Neural progenitor cell (in vitro differentiated cells): ENCODE measurements at regions not wholly inside any gene's neighbourhood (a gene's known extent, or its start where the extent isn't known, plus 50 kb on each side); places are given as distances from the start of the nearest gene placed in this dataset.

Experiments
- DNase-seq: peaks from one replicate; pipeline ENCODE4 v3.0.0-alpha.2; 2016; ENCODE audit warnings: low spot score
- H2AFZ ChIP-seq: fragments of 200-600 bp; sonication (generic); replicated peaks from 2 replicates; pipeline ENCODE4 v1.6.1; 2016; ENCODE audit warnings: antibody characterized with exemption
- H3F3A ChIP-seq: fragments of 200-600 bp; sonication (generic); 2 replicates; pipeline ENCODE4 v1.6.1; 2016; ENCODE audit warnings: antibody characterized with exemption, low read depth
- H3K27ac ChIP-seq: fragments of 200-600 bp; sonication (generic); 2 replicates; pipeline ENCODE4 v1.5.1; 2016; ENCODE audit warnings: mild to moderate bottlenecking
- H3K27me3 ChIP-seq: fragments of 200-600 bp; sonication (generic); 2 replicates; pipeline ENCODE4 v1.6.1; 2016; ENCODE audit warnings: mild to moderate bottlenecking, moderate library complexity
- H3K36me3 ChIP-seq: fragments of 200-600 bp; sonication (generic); 2 replicates; pipeline ENCODE4 v1.5.1; 2016
- H3K4me1 ChIP-seq: fragments of 200-600 bp; sonication (generic); 2 replicates; pipeline ENCODE4 v1.6.1; 2016; ENCODE audit warnings: mixed run types
- H3K4me2 ChIP-seq: fragments of 200-600 bp; sonication (generic); 2 replicates; pipeline ENCODE4 v1.6.1; 2016
- H3K4me3 ChIP-seq: fragments of 200-600 bp; sonication (generic); 2 replicates; pipeline ENCODE4 v1.5.1; 2016
- H3K79me2 ChIP-seq: fragments of 200-600 bp; sonication (generic); 2 replicates; pipeline ENCODE4 v1.6.1; 2016; ENCODE audit warnings: low read depth
- H3K9ac ChIP-seq: fragments of 200-600 bp; sonication (generic); 2 replicates; pipeline ENCODE4 v1.6.1; 2016
- H3K9me3 ChIP-seq: fragments of 200-600 bp; sonication (generic); 2 replicates; pipeline ENCODE4 v1.5.1; 2016; ENCODE audit warnings: low read depth
- H4K20me1 ChIP-seq: fragments of 200-600 bp; sonication (generic); 2 replicates; pipeline ENCODE4 v1.6.1; 2016; ENCODE audit warnings: low read depth
- H3K27ac Mint-ChIP-seq: 3 replicates; pipeline ENCODE4 v1.8.0; 2021; ENCODE audit warnings: mixed read lengths
- H3K27me3 Mint-ChIP-seq: 2 replicates; pipeline ENCODE4 v1.8.0; 2022; ENCODE audit warnings: low read depth, mild to moderate bottlenecking, inconsistent platforms, moderate library complexity, mixed read lengths; ENCODE audit not compliant: insufficient read depth
- H3K36me3 Mint-ChIP-seq: 3 replicates; pipeline ENCODE4 v1.8.0; 2021; ENCODE audit warnings: mixed read lengths
- H3K4me1 Mint-ChIP-seq: 3 replicates; pipeline ENCODE4 v1.8.0; 2021; ENCODE audit warnings: mixed read lengths
- H3K4me3 Mint-ChIP-seq: 3 replicates; pipeline ENCODE4 v1.8.0; 2021; ENCODE audit warnings: mild to moderate bottlenecking, moderate library complexity, mixed read lengths
- H3K9me3 Mint-ChIP-seq: 3 replicates; pipeline ENCODE4 v1.8.0; 2020; ENCODE audit warnings: mixed read lengths
- EZH2 ChIP-seq: fragments of 200-600 bp; sonication (generic); IDR thresholded peaks from 2 replicates; pipeline ENCODE4 v1.6.1; 2017; ENCODE audit warnings: antibody characterized with exemption, mild to moderate bottlenecking, moderate library complexity
- EZH2phosphoT487 ChIP-seq: fragments of 200-600 bp; sonication (generic); IDR thresholded peaks from 2 replicates; pipeline ENCODE4 v1.6.1; 2017; ENCODE audit warnings: antibody characterized with exemption
- TF ChIP-seq, protein P1 (sequence below): fragments of 200-600 bp; sonication (generic); IDR thresholded peaks from 2 replicates; pipeline ENCODE4 v1.5.1; 2017; ENCODE audit warnings: antibody characterized with exemption, mild to moderate bottlenecking

DNA sequence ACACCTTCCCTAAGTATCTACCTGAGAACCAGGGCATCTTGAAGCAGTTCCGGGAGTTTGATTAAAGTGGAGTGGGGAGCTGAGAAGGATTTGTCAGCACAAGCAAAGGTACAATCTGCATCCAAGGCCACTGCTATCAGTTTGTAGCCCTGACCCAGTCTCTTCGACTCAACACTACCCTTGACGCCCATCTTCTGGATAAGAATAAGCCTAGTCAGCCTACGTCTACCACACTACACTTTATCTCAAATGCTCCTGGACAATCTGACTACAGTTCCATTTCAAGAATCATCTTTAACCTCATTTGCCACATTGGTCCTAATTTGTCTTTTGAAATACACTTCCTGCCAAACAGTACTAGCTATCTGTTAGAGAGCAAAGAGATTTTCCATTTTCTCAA, 134.1 kb upstream of the C1GALT1 start:
- no peak for DNase-seq
- Histone ChIP-seq H3K27me3 (no peaks in the 10 kb centered on the region), H4K20me1 (no peaks in the 10 kb centered on the region), H3K9ac (no peak overlapping the region), H3F3A (no peaks in the 10 kb centered on the region), H3K4me1 (no peaks in the 10 kb centered on the region), H3K9me3 (no peaks in the 10 kb centered on the region), H3K27ac (no peak overlapping the region), H3K4me3 (no peak overlapping the region), H2AFZ (no peak overlapping the region), H3K4me2 (no peak overlapping the region), H3K36me3 (no peaks in the 10 kb centered on the region), H3K79me2 (no peaks in the 10 kb centered on the region)
- Mint-ChIP-seq H3K27ac (no peak overlapping the region), H3K27me3 (no peaks in the 10 kb centered on the region), H3K4me1 (no peaks in the 10 kb centered on the region), H3K9me3 (no peaks in the 10 kb centered on the region), H3K36me3 (no peaks in the 10 kb centered on the region), H3K4me3 (no peak overlapping the region)
- no peak for TF ChIP-seq EZH2

DNA sequence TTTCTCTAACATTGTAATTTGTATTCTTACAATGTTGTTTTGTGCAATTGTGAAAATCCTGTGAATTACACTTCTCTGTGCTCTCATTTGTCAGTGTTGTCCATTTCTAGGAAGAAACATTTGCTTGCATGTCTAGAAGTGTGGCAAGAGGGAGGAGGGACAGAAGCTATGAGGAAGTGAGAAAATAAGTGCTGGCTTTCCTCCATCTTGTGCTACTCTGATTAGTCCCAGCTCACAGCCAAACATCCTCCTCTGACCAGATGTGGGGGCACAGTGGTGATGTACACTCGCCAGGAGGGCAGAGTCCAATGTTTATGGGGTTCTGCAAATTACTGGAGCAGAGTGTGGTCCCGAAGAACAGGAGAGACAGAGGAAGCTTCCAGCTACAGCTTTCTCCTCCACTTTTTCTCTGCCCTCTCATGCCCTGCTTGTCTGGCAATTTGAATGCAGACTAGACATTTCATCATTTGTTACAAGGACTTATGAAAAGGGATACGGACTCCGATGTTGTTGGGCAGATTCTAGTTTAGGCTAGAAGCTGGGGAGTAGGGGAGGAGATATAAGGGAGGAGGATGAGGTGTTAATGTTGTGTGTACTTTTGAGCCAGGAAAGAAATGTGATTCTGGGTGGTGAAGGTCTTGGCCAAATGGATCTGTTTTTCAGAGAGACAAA, 131.0 kb upstream of the C1GALT1 start:
- H3F3A ChIP-seq = no peaks in the 10 kb centered on the region
- H3K79me2 ChIP-seq = no peaks in the 10 kb centered on the region
- Mint-ChIP-seq H3K4me3 (no peak overlapping the region), H3K9me3 (no peaks in the 10 kb centered on the region), H3K36me3 (no peaks in the 10 kb centered on the region), H3K4me1 (no peaks in the 10 kb centered on the region), H3K27ac (no peak overlapping the region), H3K27me3 (peaks cover 2% of the 10 kb centered on the region)
- H3K27me3 ChIP-seq = no peaks in the 10 kb centered on the region
- no peak for TF ChIP-seq EZH2phosphoT487
- TF ChIP-seq, protein P1, sequence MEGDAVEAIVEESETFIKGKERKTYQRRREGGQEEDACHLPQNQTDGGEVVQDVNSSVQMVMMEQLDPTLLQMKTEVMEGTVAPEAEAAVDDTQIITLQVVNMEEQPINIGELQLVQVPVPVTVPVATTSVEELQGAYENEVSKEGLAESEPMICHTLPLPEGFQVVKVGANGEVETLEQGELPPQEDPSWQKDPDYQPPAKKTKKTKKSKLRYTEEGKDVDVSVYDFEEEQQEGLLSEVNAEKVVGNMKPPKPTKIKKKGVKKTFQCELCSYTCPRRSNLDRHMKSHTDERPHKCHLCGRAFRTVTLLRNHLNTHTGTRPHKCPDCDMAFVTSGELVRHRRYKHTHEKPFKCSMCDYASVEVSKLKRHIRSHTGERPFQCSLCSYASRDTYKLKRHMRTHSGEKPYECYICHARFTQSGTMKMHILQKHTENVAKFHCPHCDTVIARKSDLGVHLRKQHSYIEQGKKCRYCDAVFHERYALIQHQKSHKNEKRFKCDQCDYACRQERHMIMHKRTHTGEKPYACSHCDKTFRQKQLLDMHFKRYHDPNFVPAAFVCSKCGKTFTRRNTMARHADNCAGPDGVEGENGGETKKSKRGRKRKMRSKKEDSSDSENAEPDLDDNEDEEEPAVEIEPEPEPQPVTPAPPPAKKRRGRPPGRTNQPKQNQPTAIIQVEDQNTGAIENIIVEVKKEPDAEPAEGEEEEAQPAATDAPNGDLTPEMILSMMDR = no peak
- no peak for TF ChIP-seq EZH2
- no peak overlapping the region for H3K4me2 ChIP-seq
- H3K4me1 ChIP-seq = no peaks in the 10 kb centered on the region
- no peak overlapping the region for H3K4me3 ChIP-seq
- H4K20me1 ChIP-seq = no peaks in the 10 kb centered on the region
- no peak overlapping the region for H3K9ac ChIP-seq
- no peaks in the 10 kb centered on the region for H3K9me3 ChIP-seq
- H3K36me3 ChIP-seq = no peaks in the 10 kb centered on the region
- H3K27ac ChIP-seq = no peak overlapping the region
- no peak for DNase-seq
- no peak overlapping the region for H2AFZ ChIP-seq

DNA sequence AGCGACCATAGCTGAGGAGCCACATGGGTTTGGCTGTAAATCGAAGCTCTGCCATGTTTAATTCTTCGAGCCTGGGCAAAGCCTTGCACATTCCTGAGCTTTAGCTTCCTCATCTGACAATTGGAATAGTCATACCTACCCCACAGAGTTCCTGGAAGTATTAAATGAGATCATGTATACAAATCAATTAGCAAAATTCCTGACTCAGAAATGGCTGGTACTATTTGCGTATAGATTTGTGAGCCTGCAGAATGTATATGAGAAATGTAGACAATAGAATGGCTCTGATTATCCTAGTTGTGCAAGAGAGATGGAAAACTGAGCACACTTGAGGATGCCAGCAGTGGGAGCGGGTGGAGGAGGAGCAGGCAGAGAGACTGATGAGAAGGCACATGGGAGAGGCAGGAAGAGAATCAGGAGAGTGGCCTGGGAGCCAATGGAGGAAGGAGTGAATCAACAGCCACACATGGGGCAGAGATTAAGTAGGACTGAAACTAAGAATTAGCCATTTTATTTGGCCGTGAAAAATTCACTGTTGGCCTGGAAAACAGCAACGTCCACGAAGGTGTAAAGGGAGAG, 128.0 kb upstream of the C1GALT1 start:
- no peak overlapping the region for H2AFZ ChIP-seq
- no peaks in the 10 kb centered on the region for H3K27me3 ChIP-seq
- no peaks in the 10 kb centered on the region for H3K9me3 Mint-ChIP-seq
- no peaks in the 10 kb centered on the region for H3K4me1 Mint-ChIP-seq
- H3K36me3 Mint-ChIP-seq = no peaks in the 10 kb centered on the region
- no peak overlapping the region for H3K27ac ChIP-seq
- DNase-seq = no peak
- H3K4me3 ChIP-seq = no peak overlapping the region
- H3K4me3 Mint-ChIP-seq = no peak overlapping the region
- peaks cover 2% of the 10 kb centered on the region for H3K27me3 Mint-ChIP-seq
- no peak overlapping the region for H3K9ac ChIP-seq
- no peaks in the 10 kb centered on the region for H4K20me1 ChIP-seq
- no peak overlapping the region for H3K27ac Mint-ChIP-seq
- H3K4me1 ChIP-seq = no peaks in the 10 kb centered on the region
- no peaks in the 10 kb centered on the region for H3K9me3 ChIP-seq
- TF ChIP-seq EZH2 (no peak), EZH2phosphoT487 (no peak)
- TF ChIP-seq, protein P1 = no peak
- H3K36me3 ChIP-seq = no peaks in the 10 kb centered on the region
- H3K4me2 ChIP-seq = no peak overlapping the region
- no peaks in the 10 kb centered on the region for H3F3A ChIP-seq
- H3K79me2 ChIP-seq = no peaks in the 10 kb centered on the region

DNA sequence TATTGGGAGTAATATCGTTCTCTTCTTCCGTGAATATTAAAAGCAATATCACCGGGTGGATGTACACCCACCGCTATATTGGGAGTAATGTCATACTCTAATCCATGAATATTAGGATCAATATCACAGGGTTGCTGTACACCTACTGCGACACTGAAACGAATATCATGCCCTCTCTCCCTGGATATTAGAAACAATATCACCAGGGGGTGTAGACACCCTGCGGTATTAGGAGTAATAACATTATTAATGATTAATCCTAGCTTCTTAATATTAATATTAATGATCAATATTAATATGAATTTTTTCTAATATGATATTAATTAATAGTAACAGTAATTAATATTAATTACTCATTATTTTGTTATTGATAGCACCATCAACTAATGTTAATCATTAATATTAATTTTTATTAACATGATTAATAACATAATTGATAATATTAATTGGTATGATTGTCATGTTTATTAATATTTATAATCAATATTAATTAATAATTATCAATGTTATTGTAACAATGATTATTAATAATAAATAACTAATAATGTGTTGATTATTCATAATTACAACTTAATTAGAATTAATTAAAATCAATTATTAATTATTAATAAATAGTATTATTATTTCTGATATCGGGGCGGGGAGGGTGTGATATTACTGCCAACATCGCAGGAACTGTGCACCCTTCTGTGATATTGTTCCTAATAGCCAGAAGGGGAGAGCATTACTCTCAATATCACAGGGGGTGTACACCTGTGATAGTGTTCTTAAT, 121.3 kb upstream of the C1GALT1 start:
- Histone ChIP-seq H3K36me3 (no peaks in the 10 kb centered on the region), H3K4me1 (no peaks in the 10 kb centered on the region), H3K27ac (no peak overlapping the region), H2AFZ (no peak overlapping the region), H3K79me2 (no peaks in the 10 kb centered on the region), H3K9me3 (no peaks in the 10 kb centered on the region), H3K4me3 (no peak overlapping the region), H3K27me3 (no peaks in the 10 kb centered on the region), H4K20me1 (no peaks in the 10 kb centered on the region), H3F3A (no peaks in the 10 kb centered on the region), H3K9ac (no peak overlapping the region), H3K4me2 (no peak overlapping the region)
- no peak for TF ChIP-seq EZH2
- TF ChIP-seq, protein P1 = no peak
- no peak for TF ChIP-seq EZH2phosphoT487
- Mint-ChIP-seq H3K27ac (no peak overlapping the region), H3K27me3 (peaks cover under 1% of the 10 kb centered on the region), H3K9me3 (no peaks in the 10 kb centered on the region), H3K4me3 (no peak overlapping the region), H3K36me3 (no peaks in the 10 kb centered on the region), H3K4me1 (no peaks in the 10 kb centered on the region)
- DNase-seq = no peak
